Stimulated activated CD4-positive, alpha-beta T cell treated with anti-CD3 and anti-CD28 coated beads, Interleukin-15, amount 100 ng/mL, for 1 hour (primary cell): ENCODE measurements at regions not wholly inside any gene's neighbourhood (a gene's known extent, or its start where the extent isn't known, plus 50 kb on each side); places are given as distances from the start of the nearest gene placed in this dataset.

Experiments used
- DNase-seq, 2 donors: peaks; one replicate each; pipeline ENCODE4 v3.0.0-alpha.2; 2020; ENCODE audit warnings: low read depth in 1 of 2, low spot score in 1 of 2

DNA sequence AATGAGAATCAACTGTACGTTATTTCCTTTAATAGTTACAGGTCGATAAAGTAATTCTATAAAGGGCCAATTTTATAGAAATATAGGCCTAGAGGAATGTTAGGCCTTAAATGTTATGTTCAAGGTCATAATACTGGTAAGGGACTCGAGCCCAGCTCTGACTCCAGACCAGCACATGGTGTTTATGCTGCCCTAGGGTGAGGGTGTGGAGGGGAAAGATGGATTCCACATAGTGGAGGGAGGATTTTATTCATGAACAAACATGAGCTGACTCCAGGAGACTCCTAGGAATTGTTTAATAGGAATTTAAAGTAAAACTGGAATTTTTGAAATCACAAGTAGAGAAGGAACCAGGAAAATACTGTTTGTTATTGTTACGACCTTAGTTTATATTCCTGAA lies 139.9 kb downstream of the LACC1 start:
- DNase-seq = no peak

GRCh38 chr13:44021422-44021821 lies 141.7 kb downstream of the LACC1 start:
- no peak for DNase-seq

GRCh38 chr13:44022196-44022595 lies 142.5 kb downstream of the LACC1 start:
- DNase-seq = no peak

- no peak for DNase-seq
Measured at GRCh38 chr13:44024167-44024845, 144.6 kb downstream of the LACC1 start.

- DNase-seq = no peak
Measured at GRCh38 chr13:44024846-44025195, 145.1 kb downstream of the LACC1 start.

DNA sequence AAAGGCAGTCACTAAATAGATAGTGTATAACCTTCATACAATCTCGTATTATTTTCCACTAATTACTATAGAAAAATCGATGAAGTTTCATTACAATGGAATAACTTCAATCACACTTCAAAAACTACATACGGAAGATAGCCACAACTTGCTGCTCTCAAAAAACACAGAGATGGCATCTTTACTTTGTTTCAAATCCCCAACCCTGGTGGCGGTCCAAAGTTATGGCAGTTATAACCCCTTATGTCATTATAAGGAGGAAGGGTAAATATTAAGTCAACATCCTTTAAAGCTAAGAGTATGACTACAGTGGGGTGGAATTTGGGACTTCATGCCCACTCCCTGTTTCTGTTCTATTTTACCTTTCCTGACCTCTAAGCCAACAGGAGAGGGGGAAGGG lies 146.5 kb downstream of the LACC1 start:
- DNase-seq = no peak

- DNase-seq = no peak
Measured at GRCh38 chr13:44028734-44029133, 149.0 kb downstream of the LACC1 start.

GRCh38 chr13:44030615-44031014 lies 150.9 kb downstream of the LACC1 start:
- DNase-seq = no peak

- no peak for DNase-seq
Measured at GRCh38 chr13:44031555-44031954, 151.9 kb downstream of the LACC1 start.

DNA sequence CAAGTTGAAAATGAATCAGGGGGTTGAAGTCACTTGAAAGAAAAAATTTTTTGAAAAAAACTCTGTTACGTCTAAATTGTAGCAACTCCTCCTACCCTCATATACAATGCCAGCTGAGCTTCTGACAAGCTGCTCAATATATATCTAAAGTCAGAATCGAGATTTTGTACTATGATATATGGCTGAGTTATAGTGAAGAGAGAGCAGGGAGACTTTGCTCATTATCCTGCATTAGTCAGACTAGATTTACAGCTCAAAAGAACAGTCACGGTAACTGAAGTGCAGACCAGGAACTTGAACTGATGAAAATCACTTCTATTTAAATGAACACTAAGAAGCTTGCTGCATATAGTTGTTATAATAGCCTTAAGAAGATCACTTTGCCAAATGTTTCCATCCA lies 153.1 kb downstream of the LACC1 start:
- DNase-seq = no peak

DNA sequence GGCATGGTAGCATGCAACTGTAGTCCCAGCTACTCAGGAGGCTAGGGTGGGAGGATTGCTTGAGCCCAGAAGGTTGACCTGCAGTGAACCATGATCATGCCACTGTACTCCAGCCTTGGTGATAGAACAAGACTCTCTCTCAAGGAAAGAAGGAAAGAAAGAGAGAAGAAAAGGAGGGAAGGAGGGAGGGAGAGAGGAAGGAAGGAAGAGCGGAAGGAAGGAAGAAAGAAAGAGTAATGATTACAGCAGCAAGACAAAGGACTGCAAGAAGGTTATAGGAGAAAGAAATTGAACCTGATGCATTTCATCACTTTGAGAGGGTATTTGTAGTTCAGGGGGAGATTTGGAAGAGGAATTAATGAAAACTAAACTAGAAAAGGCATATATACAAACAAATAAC lies 155.7 kb downstream of the LACC1 start:
- no peak for DNase-seq

DNA sequence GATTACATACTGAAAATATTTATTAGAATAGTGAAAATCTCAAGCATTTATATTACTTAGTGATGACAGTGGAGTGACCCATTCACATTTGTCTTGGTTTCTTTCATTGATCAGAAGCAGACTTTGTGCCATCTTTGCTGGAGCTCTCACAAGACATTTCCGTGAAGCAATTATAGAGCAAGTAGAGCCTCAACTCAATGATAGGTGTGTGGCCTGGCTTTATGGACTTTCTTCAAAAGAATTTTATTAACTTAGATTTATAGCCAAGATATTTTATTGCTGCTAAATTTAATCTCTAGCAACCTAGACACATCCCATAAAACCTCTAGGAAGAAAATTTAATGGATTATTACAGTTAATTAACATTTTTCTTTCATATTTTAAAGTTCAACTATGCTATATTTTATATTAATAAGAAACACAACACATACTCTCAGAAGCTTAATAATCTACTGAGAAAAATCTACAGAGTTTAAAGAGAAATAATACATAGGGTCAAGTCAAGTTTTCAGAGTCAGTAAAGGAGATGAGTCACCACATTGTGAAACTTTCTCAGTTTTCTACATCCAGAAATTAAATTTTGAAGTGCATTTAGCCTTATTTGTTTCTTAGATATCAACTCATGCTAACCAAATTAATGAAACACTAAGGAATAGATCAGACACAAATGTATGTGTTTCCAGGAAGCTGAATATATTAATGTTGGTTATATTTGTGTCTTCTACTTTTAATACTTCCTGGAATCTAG lies 160.5 kb downstream of the LACC1 start:
- no peak for DNase-seq

GRCh38 chr13:44040818-44041100 lies 161.1 kb downstream of the LACC1 start:
- DNase-seq = no peak

- no peak for DNase-seq
Measured at GRCh38 chr13:44044547-44045179, 165.0 kb downstream of the LACC1 start.

GRCh38 chr13:44045180-44045562 lies 165.5 kb downstream of the LACC1 start:
- no peak for DNase-seq

DNA sequence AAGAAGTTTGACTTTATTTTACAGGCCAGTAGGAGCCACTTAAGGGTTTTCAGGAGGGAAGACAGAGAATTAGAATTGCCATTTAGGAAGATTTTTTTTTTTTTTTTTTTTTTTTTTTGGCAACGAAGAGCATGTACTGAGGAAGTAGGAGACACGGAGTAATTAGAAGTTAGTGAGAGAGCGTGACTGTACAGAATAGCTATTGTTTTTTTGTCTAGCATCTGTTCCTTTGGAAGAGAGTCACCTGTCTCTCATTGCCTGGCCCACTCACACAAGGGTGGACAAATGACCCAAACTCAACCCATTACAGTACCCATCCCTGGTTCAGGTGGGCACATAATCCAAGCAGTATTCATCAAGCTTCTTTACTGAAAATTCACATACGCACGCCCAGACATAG lies 166.7 kb downstream of the LACC1 start:
- DNase-seq = no peak

GRCh38 chr13:44048326-44048725 lies 168.6 kb downstream of the LACC1 start:
- no peak for DNase-seq

GRCh38 chr13:44049081-44049945 lies 169.6 kb downstream of the LACC1 start:
- DNase-seq = no peak

DNA sequence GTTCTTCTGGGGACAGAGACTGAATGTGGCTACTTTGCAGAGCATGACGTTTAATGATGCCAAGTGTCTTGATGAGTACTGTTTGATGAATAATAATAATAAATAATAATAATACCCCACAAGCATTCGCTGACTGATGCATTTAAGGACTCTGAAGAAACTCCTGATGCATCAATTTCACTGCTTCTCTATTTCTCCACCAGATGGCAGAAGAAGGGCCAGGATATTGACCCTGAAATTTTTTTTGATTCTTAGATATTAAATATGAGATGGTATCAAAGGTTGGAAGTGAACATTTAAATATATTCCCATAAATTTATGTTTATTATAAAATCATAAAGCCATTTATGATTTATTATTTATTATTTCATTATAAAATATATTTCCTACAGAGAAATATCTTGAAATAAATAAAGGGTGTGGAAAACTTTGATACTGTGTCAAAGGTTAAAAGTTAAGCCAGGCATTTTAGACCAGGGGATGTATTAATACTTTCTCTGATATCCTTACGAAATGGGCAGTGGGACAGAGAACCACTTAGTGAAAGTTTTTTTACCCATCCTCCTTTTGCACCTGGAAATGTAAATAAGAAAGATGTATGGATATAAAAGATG lies 170.9 kb downstream of the LACC1 start:
- DNase-seq = no peak

DNA sequence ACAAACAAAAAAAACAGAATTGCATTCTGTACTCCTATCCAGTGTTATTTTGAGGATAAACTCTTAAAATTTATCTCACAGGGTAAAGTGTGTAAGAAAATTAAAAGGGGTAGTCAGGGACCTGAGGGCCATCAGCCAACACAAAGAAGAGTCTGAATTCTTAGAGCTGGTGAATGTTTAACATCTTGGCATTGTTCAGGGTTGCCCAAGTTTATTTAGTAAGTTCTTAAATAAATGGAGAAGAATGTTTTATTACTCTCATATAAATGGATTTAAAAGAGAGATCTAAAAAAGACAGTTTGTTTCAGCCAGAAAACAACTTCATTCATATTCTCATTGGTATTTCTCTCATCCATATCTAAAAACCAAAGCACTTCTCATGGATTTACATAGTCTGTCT lies 171.7 kb downstream of the LACC1 start:
- no peak for DNase-seq

- DNase-seq = no peak
Measured at GRCh38 chr13:44051918-44052675, 172.4 kb downstream of the LACC1 start.
